HepG2 (cell line): ENCODE measurements at regions not wholly inside any gene's neighbourhood (a gene's known extent, or its start where the extent isn't known, plus 50 kb on each side); places are given as distances from the start of the nearest gene placed in this dataset.
"Not testable (repeated sequence)": the region's sequence is repeated elsewhere in the genome, so short reads cannot be mapped to it uniquely, and the experiment has no call there.

Experiments used
- ATAC-seq: fragments of 200-7000 bp; cut with Tn5 transposase; 3 replicates; pipeline ENCODE4 v1.9.1; 2020; ENCODE audit warnings: mild to moderate bottlenecking, moderate library complexity
- BruUV-seq: library from RNA; stranded (reverse); fragments of 400-500 nt; replicated peaks from 2 replicates; lab custom pipeline; 2021; lab: Mats Ljungman, UMichigan
- CTCF ChIA-PET: fragments of 300-600 bp; formaldehyde crosslinking; extraction: SDS; loops from one replicate; lab custom pipeline; 2021; ENCODE audit warnings: low total read pairs, inconsistent platforms, low intra/inter-chr PET ratio; lab: Yijun Ruan, JAX
- POLR2A ChIA-PET: fragments of 350-600 bp; sonication (Branson Sonifier 250); formaldehyde crosslinking; loops from one replicate; lab custom pipeline; 2020; ENCODE audit warnings: antibody characterized with exemption, inconsistent platforms; lab: Yijun Ruan, JAX
- DNase-seq: peaks from one replicate; pipeline ENCODE4 v3.0.0-alpha.2; 2015; ENCODE audit warnings: low spot score
- FAIRE-seq: peaks from 3 replicates; lab custom pipeline; 2011; peaks lifted over from hg19 to GRCh38; lab: Jason Lieb, UNC
- H2AFZ ChIP-seq: one replicate; pipeline ENCODE4 v1.6.1; 2011; ENCODE audit warnings: low read length, inconsistent platforms
- H3K27ac ChIP-seq: fragments of 300-600 bp; 3 replicates; pipeline ENCODE4 v1.8.0; 2011; ENCODE audit warnings: mixed run types, mild to moderate bottlenecking, mixed read lengths, low read length, inconsistent platforms; ENCODE audit not compliant: insufficient read depth; ENCODE audit errors: extremely low read length
- H3K27me3 ChIP-seq, 2 experiments: fragments of 200-600 bp in 1 of 2; 2 replicates in 1 of 2; 3 replicates in 1 of 2; pipeline versions ENCODE4 v1.6.0 to v1.8.0; 2011; ENCODE audit warnings: low read length in 2 of 2, mild to moderate bottlenecking in 2 of 2, moderate library complexity in 2 of 2, inconsistent platforms in 1 of 2; ENCODE audit not compliant: insufficient read depth in 2 of 2, control insufficient read depth in 1 of 2
- H3K36me3 ChIP-seq, 2 experiments: fragments of 200-600 bp in 1 of 2; replicated peaks in 1 of 2; 2 replicates in 1 of 2; 3 replicates in 1 of 2; pipeline versions ENCODE4 v1.5.1 to v1.8.0; 2011; ENCODE audit warnings: low read length in 2 of 2, inconsistent platforms in 1 of 2; ENCODE audit not compliant: insufficient read depth in 2 of 2, control insufficient read depth in 1 of 2
- H3K4me1 ChIP-seq: 2 replicates; pipeline ENCODE4 v1.5.1; 2012; ENCODE audit warnings: low read length, inconsistent platforms; ENCODE audit not compliant: insufficient read depth
- H3K4me2 ChIP-seq: 2 replicates; pipeline ENCODE4 v1.6.0; 2011; ENCODE audit warnings: low read depth, low read length, inconsistent platforms
- H3K4me3 ChIP-seq, 3 experiments: fragments of 200-600 bp in 1 of 3; sonication (generic), shearing (Covaris generic) in 1 of 3; replicated peaks in 1 of 3; 2 replicates each; pipeline ENCODE4 v1.5.1; 2011 to 2016; ENCODE audit warnings: low read length in 3 of 3, inconsistent platforms in 2 of 3, low read depth in 2 of 3, mild to moderate bottlenecking in 2 of 3, control low read depth in 1 of 3, mixed read lengths in 1 of 3; ENCODE audit not compliant: insufficient read depth in 1 of 3
- H3K79me2 ChIP-seq: one replicate; pipeline ENCODE4 v1.6.1; 2011; ENCODE audit warnings: low read length, inconsistent platforms; ENCODE audit not compliant: insufficient read depth
- H3K9ac ChIP-seq: 2 replicates; pipeline ENCODE4 v1.6.0; 2011; ENCODE audit warnings: mild to moderate bottlenecking, low read depth, low read length, inconsistent platforms; ENCODE audit not compliant: insufficient read depth
- H3K9me3 ChIP-seq: 2 replicates; pipeline ENCODE4 v1.5.1; 2012; ENCODE audit warnings: mild to moderate bottlenecking, low read length
- H4K20me1 ChIP-seq: 2 replicates; pipeline ENCODE4 v1.6.0; 2011; ENCODE audit warnings: inconsistent platforms, mild to moderate bottlenecking, low read length, moderate library complexity; ENCODE audit not compliant: insufficient read depth
- HNF1A ChIP-seq, 2 experiments: sonication (generic) in 1 of 2; formaldehyde crosslinking in 1 of 2; IDR thresholded peaks; 2 replicates each; pipeline versions ENCODE4 v1.4.0 to v1.6.1; 2016 to 2020; ENCODE audit warnings: borderline replicate concordance in 1 of 2, low read depth in 1 of 2, mild to moderate bottlenecking in 1 of 2, missing genetic modification reagents in 1 of 2
- MAFF ChIP-seq: IDR thresholded peaks from 2 replicates; pipeline ENCODE4 v1.6.1; 2011; ENCODE audit warnings: low read depth, low read length, improper control_type of control experiment
- MAFK ChIP-seq, 2 experiments: IDR thresholded peaks in 1 of 2; conservative IDR thresholded peaks in 1 of 2; 2 replicates each; pipeline ENCODE4 v1.6.1; 2011; ENCODE audit warnings: improper control_type of control experiment in 2 of 2, low read length in 2 of 2
- NFE2L2 ChIP-seq: fragments of 150-350 bp; IDR thresholded peaks from 2 replicates; pipeline ENCODE4 v1.6.1; 2014; ENCODE audit warnings: low read length
- ZNF138 ChIP-seq: sonication (generic); formaldehyde crosslinking; IDR thresholded peaks from 2 replicates; pipeline ENCODE4 v1.5.0; 2020; ENCODE audit warnings: mild to moderate bottlenecking, low read depth, missing genetic modification reagents
- ZNF251 ChIP-seq: sonication (generic); formaldehyde crosslinking; IDR thresholded peaks from 2 replicates; pipeline ENCODE4 v1.9.0; 2021; ENCODE audit warnings: mild to moderate bottlenecking, missing genetic modification reagents
- ZNF788 ChIP-seq: sonication (generic); formaldehyde crosslinking; IDR thresholded peaks from 2 replicates; pipeline ENCODE4 v1.5.0; 2020; ENCODE audit warnings: mild to moderate bottlenecking, missing genetic modification reagents, borderline replicate concordance
- WGBS: methylation state at CpG from one replicate; pipeline ENCODE4 v1.1.6; 2017; ENCODE audit warnings: low lambda C conversion rate; 5-methylcytosine and 5-hydroxymethylcytosine counted together
- in situ Hi-C: cut with HindIII; loops from 2 replicates; pipeline ENCODE4 v1.10.0; 2017; ENCODE audit warnings: low pct_unique_long_range_greater_than_20kb; ENCODE audit not compliant: extremely low pct_ligation_motif_present
- intact Hi-C: fragments of 100-400 bp; cut with micrococcal nuclease; formaldehyde crosslinking; loops from one replicate; pipeline ENCODE4 v1.10.0; 2022; ENCODE audit not compliant: unreplicated experiment

GRCh38 chr6:67787119-67787518, 848.0 kb upstream of the ADGRB3 start:
- intact Hi-C loops, POLR2A ChIA-PET, H3K9ac ChIP-seq, H4K20me1 ChIP-seq, H3K27ac ChIP-seq, H3K36me3 ChIP-seq, H3K4me2 ChIP-seq, DNase-seq, ATAC-seq, H3K27me3 ChIP-seq, H2AFZ ChIP-seq, H3K79me2 ChIP-seq, in situ Hi-C loops, FAIRE-seq, CTCF ChIA-PET, H3K4me1 ChIP-seq, H3K4me3 ChIP-seq, H3K9me3 ChIP-seq, BruUV-seq: not testable (repeated sequence)
- WGBS = 0% methylated on average over 1 of the region's 1 CpG

- no TSS peak for BruUV-seq
- WGBS = 2% methylated on average over 3 of the region's 3 CpGs
- ATAC-seq (no peak), DNase-seq (no peak), FAIRE-seq (no peak)
- Histone ChIP-seq H2AFZ (no peak overlapping the region), H3K4me2 (no peak overlapping the region), H3K36me3 (no peaks in the 10 kb centered on the region), H3K27ac (no peak overlapping the region), H3K27me3 (no peaks in the 10 kb centered on the region; a peak in 1 of 5 replicates), H3K4me3 (no peak overlapping the region), H3K79me2 (no peaks in the 10 kb centered on the region), H4K20me1 (no peaks in the 10 kb centered on the region), H3K4me1 (no peaks in the 10 kb centered on the region), H3K9me3 (no peaks in the 10 kb centered on the region), H3K9ac (no peak overlapping the region)
- TF ChIP-seq ZNF251 (CRISPR knock-in tag) (no peak), MAFK (conservative IDR thresholded peaks at IDR 0.05 in 1 of 2, IDR thresholded peaks at IDR 0.05 in 1 of 2; ENCODE audit: low read length in 2 of 2) (peak; percentile 84 to 96), HNF1A (IDR thresholded peaks at IDR 0.05; ENCODE audit: low read depth) (no peak), HNF1A (CRISPR knock-in tag; IDR thresholded peaks at IDR 0.05; ENCODE audit: borderline replicate concordance) (no peak), ZNF138 (CRISPR knock-in tag) (no peak), NFE2L2 (peak; percentile 40; the same call in 1 of the 2 replicates), ZNF788 (CRISPR knock-in tag) (no peak), MAFF (peak; percentile 88)
- CTCF ChIA-PET = no interaction called here
- in situ Hi-C loops = no loop called here
- intact Hi-C loops = no loop called here
- POLR2A ChIA-PET = no interaction called here
These were observed 855.2 kb upstream of the ADGRB3 start for GRCh38 chr6:67779876-67780275.
